Left lung (tissue), 4 donors: ENCODE measurements at regions not wholly inside any gene's neighbourhood (a gene's known extent, or its start where the extent isn't known, plus 50 kb on each side); places are given as distances from the start of the nearest gene placed in this dataset.

Experiments used
- ATAC-seq: fragments of 200-7000 bp; cut with Tn5 transposase; one replicate; pipeline ENCODE4 v1.9.1; 2020; ENCODE audit warnings: moderate library complexity
- DNase-seq, 4 donors: peaks; one replicate each; pipeline ENCODE4 v3.0.0-alpha.2; 2013 to 2020
- H3K27ac ChIP-seq, 2 donors: fragments of 200-600 bp; sonication (generic) in 1 of 2; one replicate each; pipeline versions ENCODE4 v1.5.0 to v1.8.0; 2020 to 2021
- H3K27me3 ChIP-seq, 2 donors: fragments of 200-600 bp; sonication (generic) in 1 of 2; one replicate each; pipeline versions ENCODE4 v1.5.0 to v1.8.0; 2020 to 2021
- H3K36me3 ChIP-seq, 2 donors: fragments of 200-600 bp; sonication (generic) in 1 of 2; one replicate each; pipeline versions ENCODE4 v1.5.0 to v1.8.0; 2020 to 2021
- H3K4me1 ChIP-seq, 2 donors: fragments of 200-600 bp; one replicate each; pipeline ENCODE4 v1.8.0; 2021
- H3K4me3 ChIP-seq, 2 donors: fragments of 200-600 bp; sonication (generic) in 1 of 2; one replicate each; pipeline versions ENCODE4 v1.5.0 to v1.8.0; 2020 to 2021; ENCODE audit warnings: mild to moderate bottlenecking in 1 of 2
- H3K9me3 ChIP-seq, 2 donors: fragments of 200-600 bp; sonication (generic) in 1 of 2; one replicate each; pipeline versions ENCODE4 v1.5.0 to v1.8.0; 2020 to 2021
- intact Hi-C, 2 donors: fragments of 100-400 bp; cut with DNase I; formaldehyde crosslinking; loops; one replicate each; pipeline versions ENCODE4 v1.11.2 to v1.14.2; 2022
- TF ChIP-seq, protein P1 (sequence below), 2 donors: fragments of 200-600 bp; sonication (generic) in 1 of 2; IDR thresholded peaks; one replicate each; pipeline versions ENCODE4 v1.5.0 to v1.8.0; 2021; ENCODE audit warnings: antibody characterized with exemption in 2 of 2
- donor health status: DM: no; HTN: yes; CAD: no.
- donor health status: DM: no; HTN: no; CAD: no.

DNA sequence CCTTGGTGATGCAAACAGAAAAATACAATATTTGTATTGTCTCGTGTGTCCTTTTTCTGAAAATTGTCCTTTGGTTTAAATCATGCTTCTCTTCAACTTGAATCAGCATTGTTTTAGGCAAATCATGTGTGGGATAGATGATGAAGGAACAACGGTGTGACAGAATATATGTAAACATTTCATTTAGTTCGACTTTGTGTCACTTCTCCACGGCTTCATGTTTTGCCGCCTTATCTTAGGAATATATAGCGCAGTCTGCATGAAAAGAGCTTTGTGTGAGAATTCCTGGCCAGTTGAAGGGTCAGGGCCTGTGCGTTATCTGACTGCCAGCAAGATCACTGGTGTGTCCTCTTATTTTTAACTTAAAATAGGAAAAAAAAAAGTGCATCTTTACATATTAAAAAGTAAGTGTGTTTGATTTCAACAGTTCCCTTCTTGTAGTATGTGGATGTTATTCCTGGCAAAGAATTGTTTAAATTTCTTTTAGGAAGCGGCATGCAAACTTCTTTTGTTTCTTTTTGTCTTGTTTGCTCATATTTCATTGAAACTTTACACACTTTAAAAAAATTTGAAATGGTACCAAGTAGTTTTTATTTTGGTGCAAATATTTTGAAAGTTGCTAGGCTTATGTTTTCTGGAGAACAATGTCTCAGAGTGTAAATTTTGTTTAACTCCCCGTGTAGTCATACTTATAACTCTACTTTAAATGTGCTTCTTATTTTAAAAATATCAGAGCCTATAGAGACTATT, 465.2 kb downstream of the USP25 start:
- intact Hi-C loops, result no loop called here

DNA sequence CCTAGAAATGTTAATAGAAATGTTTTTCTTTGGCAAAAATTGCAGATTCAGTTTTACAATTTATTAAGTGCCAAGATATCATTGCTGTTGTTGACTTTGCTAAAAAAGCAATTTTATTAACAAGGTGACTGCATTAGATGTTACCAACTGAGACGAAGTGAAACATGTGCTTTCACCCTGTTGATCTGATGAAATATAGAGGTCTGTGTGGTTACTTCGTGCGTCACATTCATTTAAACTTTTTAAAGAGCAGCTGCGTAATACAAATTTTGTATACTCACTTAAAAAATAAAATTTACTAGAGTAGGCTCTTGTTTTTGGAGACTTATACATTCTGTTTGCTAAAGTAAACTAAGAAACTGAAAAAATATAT, 465.7 kb downstream of the USP25 start:
- Histone ChIP-seq H3K4me1 (peaks cover 0 to 4% of the 10 kb centered on the region in 2 donors), H3K36me3 (no peaks in the 10 kb centered on the region), H3K27ac (peak overlapping the region; percentile 73 to 80), H3K27me3 (no peaks in the 10 kb centered on the region), H3K4me3 (peak overlapping the region; percentile 20 to 38), H3K9me3 (no peaks in the 10 kb centered on the region)
- TF ChIP-seq, protein P1, sequence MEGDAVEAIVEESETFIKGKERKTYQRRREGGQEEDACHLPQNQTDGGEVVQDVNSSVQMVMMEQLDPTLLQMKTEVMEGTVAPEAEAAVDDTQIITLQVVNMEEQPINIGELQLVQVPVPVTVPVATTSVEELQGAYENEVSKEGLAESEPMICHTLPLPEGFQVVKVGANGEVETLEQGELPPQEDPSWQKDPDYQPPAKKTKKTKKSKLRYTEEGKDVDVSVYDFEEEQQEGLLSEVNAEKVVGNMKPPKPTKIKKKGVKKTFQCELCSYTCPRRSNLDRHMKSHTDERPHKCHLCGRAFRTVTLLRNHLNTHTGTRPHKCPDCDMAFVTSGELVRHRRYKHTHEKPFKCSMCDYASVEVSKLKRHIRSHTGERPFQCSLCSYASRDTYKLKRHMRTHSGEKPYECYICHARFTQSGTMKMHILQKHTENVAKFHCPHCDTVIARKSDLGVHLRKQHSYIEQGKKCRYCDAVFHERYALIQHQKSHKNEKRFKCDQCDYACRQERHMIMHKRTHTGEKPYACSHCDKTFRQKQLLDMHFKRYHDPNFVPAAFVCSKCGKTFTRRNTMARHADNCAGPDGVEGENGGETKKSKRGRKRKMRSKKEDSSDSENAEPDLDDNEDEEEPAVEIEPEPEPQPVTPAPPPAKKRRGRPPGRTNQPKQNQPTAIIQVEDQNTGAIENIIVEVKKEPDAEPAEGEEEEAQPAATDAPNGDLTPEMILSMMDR (IDR thresholded peaks at IDR 0.05), result no peak
- intact Hi-C loops, result no loop called here
- DNase-seq, result no peak
- peak; percentile 29 for ATAC-seq

More for the DNA sequence above, 465.2 kb downstream of the USP25 start:
- no peaks in the 10 kb centered on the region for H3K36me3 ChIP-seq
- no peaks in the 10 kb centered on the region for H3K27me3 ChIP-seq
- TF ChIP-seq, protein P1 (IDR thresholded peaks at IDR 0.05), result no peak
- no peaks in the 10 kb centered on the region for H3K9me3 ChIP-seq
- peaks cover 0 to 4% of the 10 kb centered on the region in 2 donors for H3K4me1 ChIP-seq
- peak overlapping the region; percentile 73 to 80 for H3K27ac ChIP-seq
- H3K4me3 ChIP-seq, result peak overlapping the region; percentile 20 to 38
- ATAC-seq (peak; percentile 59), DNase-seq (no peak)

DNA sequence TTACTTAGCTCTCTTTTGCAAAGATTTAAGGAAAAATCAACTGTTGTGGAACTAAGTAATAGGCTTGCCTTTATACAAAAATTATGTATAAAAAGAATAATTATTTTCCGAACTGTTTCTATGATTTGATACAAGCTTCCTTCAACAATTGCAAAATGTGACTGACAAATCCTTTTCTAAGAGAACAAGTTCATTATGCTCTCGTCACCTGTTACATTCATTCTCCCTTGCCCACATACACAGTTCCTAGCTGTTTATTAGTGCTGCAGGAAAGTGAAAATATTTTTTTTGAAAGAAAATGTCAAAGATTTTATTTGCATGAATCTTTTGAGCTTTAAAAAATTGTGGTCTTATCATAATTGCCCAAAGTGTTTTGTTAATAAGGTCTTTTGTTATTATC, 466.2 kb downstream of the USP25 start:
- peak overlapping the region; percentile 20 to 38 for H3K4me3 ChIP-seq
- peak overlapping the region; percentile 73 to 80 for H3K27ac ChIP-seq
- H3K9me3 ChIP-seq, result no peaks in the 10 kb centered on the region
- no peaks in the 10 kb centered on the region for H3K27me3 ChIP-seq
- intact Hi-C loops, result no loop called here
- DNase-seq, result no peak
- TF ChIP-seq, protein P1 (IDR thresholded peaks at IDR 0.05), result no peak
- peaks cover 0 to 4% of the 10 kb centered on the region in 2 donors for H3K4me1 ChIP-seq
- no peak for ATAC-seq
- H3K36me3 ChIP-seq, result no peaks in the 10 kb centered on the region

DNA sequence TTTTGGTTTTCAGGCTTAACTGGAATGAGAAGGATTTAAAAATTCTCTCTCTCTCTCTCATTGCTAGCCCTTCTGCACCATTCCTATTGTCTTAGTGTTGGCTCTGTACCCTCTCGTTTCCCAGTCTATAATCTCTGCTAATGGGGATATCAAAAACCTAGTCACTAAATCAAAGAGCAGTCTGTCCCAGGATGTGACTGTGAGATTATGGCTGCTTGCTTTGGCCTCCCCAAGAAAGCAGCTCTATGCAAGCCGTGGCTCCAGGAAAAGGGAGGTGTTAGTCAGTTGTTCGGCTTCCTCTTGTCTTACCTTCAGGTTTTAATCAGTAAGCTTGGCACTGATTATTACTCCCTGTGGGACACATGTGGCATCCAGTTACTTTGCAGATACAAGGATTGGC, 468.8 kb downstream of the USP25 start:
- DNase-seq (no peak), ATAC-seq (no peak)
- peaks cover 0 to 4% of the 10 kb centered on the region in 2 donors for H3K4me1 ChIP-seq
- no peak overlapping the region for H3K27ac ChIP-seq
- H3K4me3 ChIP-seq, result no peak overlapping the region
- H3K9me3 ChIP-seq, result no peaks in the 10 kb centered on the region
- intact Hi-C loops, result no loop called here
- TF ChIP-seq, protein P1 (IDR thresholded peaks at IDR 0.05), result no peak
- H3K36me3 ChIP-seq, result no peaks in the 10 kb centered on the region
- H3K27me3 ChIP-seq, result no peaks in the 10 kb centered on the region

DNA sequence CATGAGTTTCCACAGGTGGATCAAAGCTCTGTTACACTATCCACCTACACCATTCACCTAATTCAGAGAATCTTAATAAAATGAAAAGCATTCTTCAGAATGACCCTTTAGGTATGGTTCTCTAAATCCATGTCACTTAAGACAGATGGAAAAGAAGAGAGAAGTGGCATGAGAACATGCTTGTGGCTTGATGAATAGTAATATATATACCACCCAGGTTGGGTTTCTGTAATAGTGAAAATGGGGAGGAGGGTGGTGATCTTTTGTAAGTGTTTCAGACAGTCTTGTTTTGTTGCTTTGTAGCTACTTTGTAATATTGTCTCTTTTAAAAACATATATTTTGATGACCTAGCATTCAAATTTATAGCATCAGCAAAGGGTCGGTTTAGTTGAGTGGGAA, 469.8 kb downstream of the USP25 start:
- intact Hi-C loops, result no loop called here
- Histone ChIP-seq H3K9me3 (no peaks in the 10 kb centered on the region), H3K27ac (no peak overlapping the region), H3K4me1 (peaks cover 0 to 4% of the 10 kb centered on the region in 2 donors), H3K27me3 (no peaks in the 10 kb centered on the region), H3K36me3 (no peaks in the 10 kb centered on the region), H3K4me3 (no peak overlapping the region)
- TF ChIP-seq, protein P1 (IDR thresholded peaks at IDR 0.05), result no peak
- no peak for DNase-seq
- no peak for ATAC-seq
